ENCODE measurements at regions not wholly inside any gene's neighbourhood (a gene's known extent, or its start where the extent isn't known, plus 50 kb on each side); places are given as distances from the start of the nearest gene placed in this dataset.

- H3K4me3 ChIP-seq (ENCODE audit: low read depth in 1 of 2, low read length in 1 of 2) = no peak overlapping the region
- H3K27ac ChIP-seq = no peak overlapping the region
- H3K27me3 ChIP-seq = no peaks in the 10 kb centered on the region
- no peaks in the 10 kb centered on the region for H3K9me3 ChIP-seq
- TF ChIP-seq CTCF (IDR thresholded peaks at IDR 0.05) = no peak
- peaks cover 3 to 11% of the 10 kb centered on the region in 2 experiments for H3K4me1 ChIP-seq (ENCODE audit: control insufficient read depth in 1 of 2, insufficient read depth in 1 of 2, low read depth in 1 of 2, low read length in 1 of 2)
- H3K36me3 ChIP-seq = no peaks in the 10 kb centered on the region
Observed at GRCh38 chr2:226304308-226304707, 495.3 kb downstream of the IRS1 start.

GRCh38 chr2:226303707-226304106 is 495.9 kb downstream of the IRS1 start:
- no peak overlapping the region for H3K4me3 ChIP-seq (ENCODE audit: low read depth in 1 of 2, low read length in 1 of 2)
- no peak overlapping the region for H3K27ac ChIP-seq
- no peaks in the 10 kb centered on the region for H3K9me3 ChIP-seq
- no peaks in the 10 kb centered on the region for H3K36me3 ChIP-seq
- no peaks in the 10 kb centered on the region for H3K27me3 ChIP-seq
- H3K4me1 ChIP-seq (ENCODE audit: control insufficient read depth in 1 of 2, insufficient read depth in 1 of 2, low read depth in 1 of 2, low read length in 1 of 2) = peaks cover 3 to 11% of the 10 kb centered on the region in 2 experiments
- TF ChIP-seq CTCF (IDR thresholded peaks at IDR 0.05) = no peak

DNA sequence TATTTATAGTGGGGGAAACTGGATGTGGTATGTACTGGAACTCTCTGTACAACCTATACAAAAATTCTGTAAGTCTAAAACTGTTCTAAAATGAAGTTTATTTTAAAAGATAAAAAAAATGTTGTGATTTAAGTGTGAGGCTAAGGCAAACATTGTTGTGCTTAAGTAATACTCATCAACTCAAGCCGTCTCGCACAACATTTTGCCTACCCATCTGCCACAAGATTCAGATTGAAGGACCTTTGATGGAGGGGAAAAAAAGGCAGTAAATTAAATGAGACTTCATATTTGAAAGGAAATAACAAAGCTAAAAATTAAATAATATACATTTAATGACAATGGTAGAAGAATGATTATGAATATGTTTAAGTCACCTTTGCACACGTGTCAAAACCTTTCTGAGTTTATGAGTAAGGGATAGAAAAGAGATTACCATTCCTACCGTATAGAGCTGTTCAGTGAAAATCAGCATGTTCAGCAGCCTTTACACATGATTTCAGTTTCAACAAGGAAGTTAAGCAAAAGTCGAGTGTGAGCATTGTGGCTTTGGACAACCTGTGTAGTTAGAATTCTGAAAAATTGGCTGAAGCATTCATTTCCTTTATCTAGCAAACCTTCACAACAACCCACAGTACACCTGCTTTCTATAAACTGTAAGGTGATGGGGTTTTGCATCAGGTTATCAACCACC is 499.3 kb downstream of the IRS1 start:
- Histone ChIP-seq H3K4me3 (ENCODE audit: low read depth in 1 of 2, low read length in 1 of 2) (no peak overlapping the region), H3K36me3 (no peaks in the 10 kb centered on the region), H3K4me1 (ENCODE audit: control insufficient read depth in 1 of 2, insufficient read depth in 1 of 2, low read depth in 1 of 2, low read length in 1 of 2) (no peaks in the 10 kb centered on the region), H3K9me3 (no peaks in the 10 kb centered on the region), H3K27me3 (no peaks in the 10 kb centered on the region), H3K27ac (no peak overlapping the region)
- no peak for TF ChIP-seq CTCF (IDR thresholded peaks at IDR 0.05)

- H3K4me1 ChIP-seq (ENCODE audit: control insufficient read depth in 1 of 2, insufficient read depth in 1 of 2, low read depth in 1 of 2, low read length in 1 of 2) = no peaks in the 10 kb centered on the region
- no peaks in the 10 kb centered on the region for H3K27me3 ChIP-seq
- H3K4me3 ChIP-seq (ENCODE audit: low read depth in 1 of 2, low read length in 1 of 2) = no peak overlapping the region
- H3K27ac ChIP-seq = no peak overlapping the region
- no peaks in the 10 kb centered on the region for H3K9me3 ChIP-seq
- H3K36me3 ChIP-seq = no peaks in the 10 kb centered on the region
- TF ChIP-seq CTCF (IDR thresholded peaks at IDR 0.05) = no peak
Observed at GRCh38 chr2:226299771-226300170, 499.8 kb downstream of the IRS1 start.

- no peaks in the 10 kb centered on the region for H3K9me3 ChIP-seq
- no peak overlapping the region for H3K27ac ChIP-seq
- no peak overlapping the region for H3K4me3 ChIP-seq (ENCODE audit: low read depth in 1 of 2, low read length in 1 of 2)
- no peaks in the 10 kb centered on the region for H3K4me1 ChIP-seq (ENCODE audit: control insufficient read depth in 1 of 2, insufficient read depth in 1 of 2, low read depth in 1 of 2, low read length in 1 of 2)
- TF ChIP-seq CTCF (IDR thresholded peaks at IDR 0.05) = no peak
- no peaks in the 10 kb centered on the region for H3K27me3 ChIP-seq
- H3K36me3 ChIP-seq = no peaks in the 10 kb centered on the region
Observed at GRCh38 chr2:226295681-226296080, 503.9 kb downstream of the IRS1 start.

All from neutrophil (primary cell).